Mucosa of stomach (tissue), 1 donor: ENCODE measurements at regions not wholly inside any gene's neighbourhood (a gene's known extent, or its start where the extent isn't known, plus 50 kb on each side); places are given as distances from the start of the nearest gene placed in this dataset.

Experiments
- H3K27me3 ChIP-seq: one replicate; pipeline ENCODE4 v1.7.0; 2013; ENCODE audit warnings: mild to moderate bottlenecking, low read length; ENCODE audit not compliant: control insufficient read depth, insufficient read depth
- H3K36me3 ChIP-seq: one replicate; pipeline ENCODE4 v1.7.0; 2013; ENCODE audit warnings: low read length; ENCODE audit not compliant: control insufficient read depth, insufficient read depth
- H3K4me1 ChIP-seq: one replicate; pipeline ENCODE4 v1.7.0; 2013; ENCODE audit warnings: mild to moderate bottlenecking, low read length; ENCODE audit not compliant: control insufficient read depth, insufficient read depth
- H3K4me3 ChIP-seq: one replicate; pipeline ENCODE4 v1.7.0; 2013; ENCODE audit warnings: low read length
- H3K9ac ChIP-seq: one replicate; pipeline ENCODE4 v1.7.0; 2013; ENCODE audit warnings: mild to moderate bottlenecking, low read length, moderate library complexity
- H3K9me3 ChIP-seq: one replicate; pipeline ENCODE4 v1.7.0; 2013; ENCODE audit warnings: mild to moderate bottlenecking, low read length, moderate library complexity; ENCODE audit not compliant: control insufficient read depth
- donor health status: Pancreatic carcinoma.

DNA sequence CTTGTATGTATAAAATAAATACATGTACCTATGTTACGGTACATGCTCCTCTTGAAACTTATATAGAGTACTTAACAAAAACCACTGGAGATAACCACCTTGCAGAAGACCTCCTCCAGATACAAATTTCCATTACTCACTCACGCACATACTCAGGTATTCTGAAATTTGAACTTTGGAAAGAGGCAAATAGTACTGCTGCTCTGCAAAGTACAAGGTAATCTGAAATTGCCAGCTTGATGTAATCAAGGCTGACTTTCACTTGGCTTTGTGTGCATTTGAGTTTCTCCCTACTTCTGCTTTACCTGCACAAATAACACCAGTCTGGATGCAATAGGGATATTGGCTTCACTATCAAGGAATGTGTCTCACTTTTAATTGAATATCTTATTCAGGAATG lies 123.6 kb downstream of the FOXA2 start:
- H3K4me1 ChIP-seq, result peaks cover 46% of the 10 kb centered on the region
- H3K9me3 ChIP-seq, result no peaks in the 10 kb centered on the region
- no peaks in the 10 kb centered on the region for H3K27me3 ChIP-seq
- no peak overlapping the region for H3K4me3 ChIP-seq
- H3K9ac ChIP-seq, result no peak overlapping the region
- no peaks in the 10 kb centered on the region for H3K36me3 ChIP-seq

DNA sequence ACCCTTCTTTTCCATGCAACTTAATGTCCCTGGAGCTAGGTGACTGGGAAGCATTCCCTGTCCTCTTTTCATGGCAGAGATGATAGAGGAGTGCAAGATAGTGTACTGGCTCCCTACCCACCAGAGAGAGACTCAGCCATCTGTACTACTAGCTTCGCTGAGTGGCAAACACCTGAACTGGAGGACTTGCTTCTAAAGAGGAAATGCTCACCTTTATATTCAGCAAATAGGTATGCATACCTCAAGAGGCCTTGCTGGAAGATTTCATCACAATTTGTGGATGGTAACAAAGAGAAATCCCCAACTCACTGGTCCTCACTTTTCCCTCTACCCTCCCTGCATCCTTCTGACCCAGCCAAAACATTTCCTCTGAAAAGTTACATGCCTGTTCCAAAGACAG lies 124.1 kb downstream of the FOXA2 start:
- no peak overlapping the region for H3K9ac ChIP-seq
- H3K27me3 ChIP-seq, result no peaks in the 10 kb centered on the region
- H3K9me3 ChIP-seq, result no peaks in the 10 kb centered on the region
- no peaks in the 10 kb centered on the region for H3K36me3 ChIP-seq
- H3K4me3 ChIP-seq, result no peak overlapping the region
- peaks cover 42% of the 10 kb centered on the region for H3K4me1 ChIP-seq

DNA sequence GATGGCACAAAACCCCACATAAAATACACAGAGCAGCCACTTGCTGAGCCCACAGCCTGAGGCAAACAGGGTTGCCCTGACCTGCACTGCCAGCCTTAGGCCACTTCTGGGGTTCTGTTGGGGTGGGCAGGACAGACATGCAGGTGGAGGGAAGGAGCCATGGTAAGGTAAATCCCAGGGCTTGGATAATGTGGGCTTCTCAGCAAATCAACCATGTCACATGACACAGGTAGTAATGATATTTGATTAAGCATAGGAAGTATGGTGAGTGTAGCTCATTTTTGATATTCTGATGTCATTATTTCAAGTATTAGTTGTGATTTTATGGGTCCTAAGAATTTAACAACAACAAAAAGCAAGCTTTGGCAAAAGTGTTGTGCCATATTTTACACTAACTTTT lies 124.6 kb downstream of the FOXA2 start:
- no peaks in the 10 kb centered on the region for H3K27me3 ChIP-seq

DNA sequence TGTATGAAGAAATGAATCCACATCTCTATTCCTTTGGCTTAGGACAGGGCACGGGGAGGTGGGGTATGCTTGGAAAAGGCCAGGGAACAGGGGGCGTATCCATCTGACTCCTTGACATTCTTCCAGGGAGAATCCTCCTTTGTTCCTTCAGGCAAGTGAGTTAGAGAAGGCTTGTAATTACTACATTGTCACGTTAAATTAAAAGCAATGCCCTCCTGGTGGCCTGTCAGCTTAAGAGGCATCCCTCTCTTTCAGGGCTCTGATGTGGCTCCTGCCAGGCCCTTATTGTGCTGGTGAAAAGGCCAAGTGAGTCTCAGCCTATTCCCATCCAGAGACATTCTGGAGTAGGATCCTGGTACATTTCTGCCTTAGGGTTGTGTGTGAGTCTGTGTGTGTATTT lies 128.3 kb downstream of the FOXA2 start:
- H3K36me3 ChIP-seq, result no peaks in the 10 kb centered on the region
- no peak overlapping the region for H3K4me3 ChIP-seq
- peaks cover 32% of the 10 kb centered on the region for H3K4me1 ChIP-seq
- no peak overlapping the region for H3K9ac ChIP-seq
- H3K9me3 ChIP-seq, result no peaks in the 10 kb centered on the region
- no peaks in the 10 kb centered on the region for H3K27me3 ChIP-seq

More for the DNA sequence above, 124.6 kb downstream of the FOXA2 start:
- H3K4me1 ChIP-seq, result peaks cover 42% of the 10 kb centered on the region
- H3K4me3 ChIP-seq, result no peak overlapping the region
- no peaks in the 10 kb centered on the region for H3K36me3 ChIP-seq
- H3K9me3 ChIP-seq, result no peaks in the 10 kb centered on the region
- no peak overlapping the region for H3K9ac ChIP-seq

- no peaks in the 10 kb centered on the region for H3K27me3 ChIP-seq
- H3K9ac ChIP-seq, result no peak overlapping the region
- H3K4me3 ChIP-seq, result no peak overlapping the region
- H3K36me3 ChIP-seq, result no peaks in the 10 kb centered on the region
- H3K4me1 ChIP-seq, result peaks cover 29% of the 10 kb centered on the region
- H3K9me3 ChIP-seq, result no peaks in the 10 kb centered on the region
These were observed 129.1 kb downstream of the FOXA2 start for GRCh38 chr20:22455259-22455658.

DNA sequence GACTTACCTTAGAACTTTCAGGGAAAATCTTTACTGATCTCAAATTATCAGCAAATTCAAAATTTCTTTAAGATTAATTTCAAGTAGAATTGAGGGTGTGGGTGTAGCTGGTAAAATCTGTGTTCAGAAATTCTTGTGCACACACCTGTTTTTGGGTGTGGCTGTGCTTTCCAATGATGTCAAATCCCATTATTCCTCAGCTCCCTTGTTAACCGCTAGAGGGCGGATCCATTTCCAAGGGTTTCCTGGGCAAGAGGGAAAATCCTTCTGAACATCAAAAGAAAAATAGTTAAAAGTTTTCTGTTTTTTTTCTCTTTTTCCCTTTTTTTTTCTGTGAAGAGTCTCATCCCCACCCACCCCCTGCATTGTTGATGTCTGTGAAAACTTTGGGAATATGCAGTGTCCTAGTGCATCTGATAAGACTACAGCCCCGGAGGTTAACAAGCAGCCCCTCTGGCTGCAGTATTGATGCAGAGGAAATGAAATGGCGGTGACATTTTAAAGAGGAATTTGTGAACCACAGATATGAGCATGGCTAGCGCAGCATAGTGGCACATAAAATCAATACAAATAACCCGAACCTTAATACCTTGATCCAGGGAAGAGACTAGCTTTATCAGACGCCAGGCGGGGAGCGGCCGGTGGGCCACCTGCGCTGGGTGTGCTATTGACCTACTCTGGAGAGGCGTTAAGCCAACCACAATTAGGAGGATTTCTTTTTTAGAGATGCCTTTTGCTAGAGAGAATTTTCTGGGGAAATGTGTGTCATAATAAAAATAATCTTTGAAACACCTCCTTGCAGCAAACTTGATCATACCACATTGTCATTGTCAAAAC lies 130.9 kb downstream of the FOXA2 start:
- Histone ChIP-seq H3K9me3 (no peaks in the 10 kb centered on the region), H3K9ac (no peak overlapping the region), H3K36me3 (no peaks in the 10 kb centered on the region), H3K27me3 (no peaks in the 10 kb centered on the region), H3K4me3 (no peak overlapping the region), H3K4me1 (peaks cover 40% of the 10 kb centered on the region)

GRCh38 chr20:22452442-22453011 lies 131.8 kb downstream of the FOXA2 start:
- Histone ChIP-seq H3K4me3 (no peak overlapping the region), H3K9ac (no peak overlapping the region), H3K27me3 (no peaks in the 10 kb centered on the region), H3K36me3 (no peaks in the 10 kb centered on the region), H3K4me1 (peaks cover 40% of the 10 kb centered on the region), H3K9me3 (no peaks in the 10 kb centered on the region)

GRCh38 chr20:22450537-22450936 lies 133.8 kb downstream of the FOXA2 start:
- H3K4me3 ChIP-seq, result no peak overlapping the region
- no peaks in the 10 kb centered on the region for H3K27me3 ChIP-seq
- no peaks in the 10 kb centered on the region for H3K36me3 ChIP-seq
- H3K4me1 ChIP-seq, result peaks cover 40% of the 10 kb centered on the region
- H3K9me3 ChIP-seq, result no peaks in the 10 kb centered on the region
- H3K9ac ChIP-seq, result no peak overlapping the region

DNA sequence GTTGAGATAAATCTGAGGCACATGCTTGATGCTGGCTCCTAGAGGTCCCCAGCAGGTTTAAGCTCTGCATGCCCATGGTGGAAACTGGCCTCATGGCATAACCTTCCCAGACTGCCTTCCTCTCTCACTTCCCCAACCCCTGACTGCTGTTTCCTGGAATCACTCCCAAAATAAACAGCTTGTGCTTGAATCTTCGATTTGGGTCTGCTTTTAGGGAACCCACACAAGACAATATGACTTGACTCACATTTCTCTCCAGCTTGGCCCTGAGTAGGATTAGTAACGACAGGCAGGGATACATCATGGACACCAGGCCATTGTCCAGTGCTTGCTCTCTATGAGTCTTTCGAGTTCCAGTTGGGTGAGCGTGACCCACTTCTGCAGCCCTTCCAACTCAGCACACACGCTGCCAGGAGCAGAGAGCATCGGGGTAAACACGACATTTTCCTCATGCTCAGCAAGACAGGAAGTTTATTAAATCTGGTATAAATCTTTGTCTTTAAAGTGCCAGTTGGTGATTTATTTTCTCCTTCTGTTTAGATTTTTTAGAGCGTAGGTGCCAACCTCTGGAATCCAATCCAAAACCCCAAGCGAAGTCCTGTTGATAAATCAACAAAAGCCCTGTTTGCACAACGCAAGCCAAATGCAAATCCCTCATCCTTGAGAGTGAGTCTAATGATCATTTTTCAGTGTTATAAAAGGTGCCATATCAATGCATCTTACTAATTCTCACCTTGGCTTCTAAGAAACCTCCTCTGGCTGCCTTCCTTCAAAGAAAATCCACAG lies 135.0 kb downstream of the FOXA2 start:
- no peaks in the 10 kb centered on the region for H3K9me3 ChIP-seq
- peaks cover 30% of the 10 kb centered on the region for H3K4me1 ChIP-seq
- no peak overlapping the region for H3K4me3 ChIP-seq
- no peaks in the 10 kb centered on the region for H3K36me3 ChIP-seq
- H3K27me3 ChIP-seq, result no peaks in the 10 kb centered on the region
- H3K9ac ChIP-seq, result no peak overlapping the region

- no peak overlapping the region for H3K4me3 ChIP-seq
- no peaks in the 10 kb centered on the region for H3K27me3 ChIP-seq
- no peaks in the 10 kb centered on the region for H3K36me3 ChIP-seq
- peaks cover 14% of the 10 kb centered on the region for H3K4me1 ChIP-seq
- H3K9me3 ChIP-seq, result no peaks in the 10 kb centered on the region
- H3K9ac ChIP-seq, result no peak overlapping the region
These were observed 137.0 kb downstream of the FOXA2 start for GRCh38 chr20:22447447-22447778.

DNA sequence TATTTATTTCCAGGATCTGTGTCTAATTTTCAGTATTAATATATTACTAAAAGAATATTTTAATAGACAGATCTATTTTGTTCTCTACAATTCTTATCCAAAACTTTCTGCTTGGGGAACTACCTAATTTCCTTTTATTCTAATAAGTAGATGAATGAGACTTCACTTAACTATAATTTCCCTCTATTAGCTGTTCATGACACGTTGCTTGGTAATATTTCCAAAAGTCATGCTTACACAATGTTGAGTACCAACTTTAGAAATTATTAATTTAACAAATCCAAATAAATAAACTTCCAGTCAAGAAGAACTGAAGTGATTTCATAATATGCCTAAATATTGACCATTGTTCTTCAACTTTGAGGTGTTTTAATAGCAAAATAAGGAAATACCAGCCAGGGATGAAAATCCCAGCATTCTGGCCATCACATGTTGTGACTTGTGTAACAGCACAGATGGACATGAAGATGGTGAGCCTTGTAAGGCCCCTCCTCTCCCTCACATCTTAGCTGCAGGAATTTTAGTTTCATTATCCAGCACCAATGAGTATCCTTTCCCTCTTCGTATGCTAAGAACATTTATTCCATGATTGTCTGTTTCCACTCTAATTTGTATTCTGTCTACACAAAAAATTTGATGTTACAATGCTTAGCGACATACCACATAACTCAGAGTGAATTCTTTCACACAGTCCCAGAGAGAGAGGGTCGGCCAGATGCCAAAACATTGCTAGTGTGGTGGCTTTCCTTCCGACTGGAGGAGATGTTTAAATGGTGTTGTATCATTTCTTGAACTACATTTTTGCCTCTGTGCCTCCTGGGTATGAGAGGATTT lies 137.5 kb downstream of the FOXA2 start:
- H3K36me3 ChIP-seq, result no peaks in the 10 kb centered on the region
- no peaks in the 10 kb centered on the region for H3K9me3 ChIP-seq
- H3K27me3 ChIP-seq, result no peaks in the 10 kb centered on the region
- no peak overlapping the region for H3K4me3 ChIP-seq
- H3K9ac ChIP-seq, result no peak overlapping the region
- peaks cover 13% of the 10 kb centered on the region for H3K4me1 ChIP-seq
